IPS-NIHi7 (cell line): ENCODE measurements at regions not wholly inside any gene's neighbourhood (a gene's known extent, or its start where the extent isn't known, plus 50 kb on each side); places are given as distances from the start of the nearest gene placed in this dataset.
A peak's percentile ranks its signal among the peaks of the same experiment; 100 is the strongest.

Experiments used
- DNase-seq: peaks from one replicate; pipeline ENCODE4 v3.0.0; 2012; ENCODE audit warnings: mixed read lengths; ENCODE audit errors: extremely low spot score

GRCh38 chr1:164949771-164950471, 390.9 kb downstream of the PBX1 start:
- DNase-seq: no peak

GRCh38 chr1:164948101-164948500, 389.1 kb downstream of the PBX1 start:
- DNase-seq: no peak

GRCh38 chr1:164937291-164937690, 378.3 kb downstream of the PBX1 start:
- DNase-seq: no peak

GRCh38 chr1:164932580-164932979, 373.6 kb downstream of the PBX1 start:
- no peak for DNase-seq

GRCh38 chr1:164930833-164931232, 371.8 kb downstream of the PBX1 start:
- no peak for DNase-seq

GRCh38 chr1:164930241-164930640, 371.3 kb downstream of the PBX1 start:
- no peak for DNase-seq

- no peak for DNase-seq
These were observed 369.3 kb downstream of the PBX1 start for GRCh38 chr1:164928232-164928812.

GRCh38 chr1:164926107-164926506, 367.1 kb downstream of the PBX1 start:
- DNase-seq: no peak

- no peak for DNase-seq
These were observed 363.6 kb downstream of the PBX1 start for GRCh38 chr1:164922585-164922984.

- DNase-seq: no peak
These were observed 362.5 kb downstream of the PBX1 start for GRCh38 chr1:164921493-164921892.

- DNase-seq: peak; percentile 26
These were observed 359.2 kb downstream of the PBX1 start for GRCh38 chr1:164918140-164918539.

GRCh38 chr1:164914208-164914607, 355.2 kb downstream of the PBX1 start:
- DNase-seq: no peak

GRCh38 chr1:164912290-164912689, 353.3 kb downstream of the PBX1 start:
- no peak for DNase-seq

GRCh38 chr1:164910671-164911070, 351.7 kb downstream of the PBX1 start:
- no peak for DNase-seq

GRCh38 chr1:164907666-164908065, 348.7 kb downstream of the PBX1 start:
- no peak for DNase-seq

- no peak for DNase-seq
These were observed 346.9 kb downstream of the PBX1 start for GRCh38 chr1:164905869-164906268.

GRCh38 chr1:164902491-164902890, 343.5 kb downstream of the PBX1 start:
- DNase-seq: no peak
